IMR-90 (cell line): ENCODE measurements at regions not wholly inside any gene's neighbourhood (a gene's known extent, or its start where the extent isn't known, plus 50 kb on each side); places are given as distances from the start of the nearest gene placed in this dataset.

Experiments
- ATAC-seq: fragments of 200-7000 bp; cut with Tn5 transposase; 2 replicates; pipeline ENCODE4 v1.9.1; 2020; ENCODE audit warnings: low read depth, mild to moderate bottlenecking, moderate library complexity
- BruUV-seq: library from RNA; stranded (reverse); fragments of 400-500 nt; replicated peaks from 2 replicates; lab custom pipeline; 2021; lab: Mats Ljungman, UMichigan
- CTCF ChIA-PET: fragments of 300-600 bp; formaldehyde crosslinking; extraction: SDS; loops from one replicate; lab custom pipeline; 2021; ENCODE audit warnings: antibody characterized with exemption; lab: Yijun Ruan, JAX
- POLR2A ChIA-PET: fragments of 300-600 bp; sonication (Branson Sonifier 250); formaldehyde crosslinking; loops from one replicate; lab custom pipeline; 2022; ENCODE audit warnings: antibody characterized with exemption; ENCODE audit not compliant: unreplicated experiment; lab: Charles Lee
- DNase-seq: peaks from one replicate; pipeline ENCODE4 v3.0.0; 2013
- H2AFZ ChIP-seq: replicated peaks from 2 replicates; pipeline ENCODE3; 2013; ENCODE audit warnings: low read length, mild to moderate bottlenecking; ENCODE audit not compliant: poor library complexity
- H2AK5ac ChIP-seq: 2 replicates; pipeline ENCODE4 v1.6.1; 2013; ENCODE audit warnings: low read depth, low read length, inconsistent platforms
- H2AK9ac ChIP-seq: replicated peaks from 2 replicates; pipeline ENCODE3; 2013; ENCODE audit warnings: mild to moderate bottlenecking, low read depth, low read length, moderate library complexity; ENCODE audit not compliant: poor library complexity
- H2BK120ac ChIP-seq: 2 replicates; pipeline ENCODE4 v1.6.1; 2013; ENCODE audit warnings: low read depth, low read length, inconsistent platforms
- H2BK15ac ChIP-seq: 3 replicates; pipeline ENCODE4 v1.6.1; 2013; ENCODE audit warnings: low read depth, low read length, inconsistent platforms
- H2BK20ac ChIP-seq: 2 replicates; pipeline ENCODE4 v1.6.1; 2013; ENCODE audit warnings: low read depth, mild to moderate bottlenecking, inconsistent platforms, low read length, moderate library complexity
- H2BK5ac ChIP-seq: 2 replicates; pipeline ENCODE4 v1.6.1; 2013; ENCODE audit warnings: mild to moderate bottlenecking, low read depth, low read length, inconsistent platforms; ENCODE audit not compliant: poor library complexity, severe bottlenecking
- H3K14ac ChIP-seq: replicated peaks from 2 replicates; pipeline ENCODE4 v1.6.1; 2013; ENCODE audit warnings: low read depth, low read length, inconsistent platforms
- H3K18ac ChIP-seq: 2 replicates; pipeline ENCODE4 v1.6.1; 2013; ENCODE audit warnings: low read depth, low read length, control low read depth
- H3K23ac ChIP-seq: 2 replicates; pipeline ENCODE4 v1.6.1; 2013; ENCODE audit warnings: low read depth, low read length, inconsistent platforms
- H3K27ac ChIP-seq: 2 replicates; pipeline ENCODE4 v1.5.1; 2013; ENCODE audit warnings: mild to moderate bottlenecking, control low read depth, low read length; ENCODE audit not compliant: insufficient read depth
- H3K27me3 ChIP-seq: 2 replicates; pipeline ENCODE4 v1.6.1; 2013; ENCODE audit warnings: low read length; ENCODE audit not compliant: control insufficient read depth, insufficient read depth
- H3K36me3 ChIP-seq: 2 replicates; pipeline ENCODE4 v1.6.1; 2013; ENCODE audit warnings: low read length, mixed read lengths; ENCODE audit not compliant: control insufficient read depth, insufficient read depth
- H3K4ac ChIP-seq: 2 replicates; pipeline ENCODE4 v1.6.1; 2013; ENCODE audit warnings: low read depth, low read length, inconsistent platforms
- H3K4me1 ChIP-seq: 2 replicates; pipeline ENCODE4 v1.6.1; 2013; ENCODE audit warnings: low read length, mixed read lengths; ENCODE audit not compliant: control insufficient read depth, insufficient read depth
- H3K4me2 ChIP-seq: 2 replicates; pipeline ENCODE4 v1.6.1; 2013; ENCODE audit warnings: low read depth, mild to moderate bottlenecking, control low read depth, low read length, moderate library complexity
- H3K4me3 ChIP-seq: 2 replicates; pipeline ENCODE4 v1.5.1; 2013; ENCODE audit warnings: low read depth, mild to moderate bottlenecking, control low read depth, low read length, moderate library complexity; ENCODE audit not compliant: insufficient read depth
- H3K56ac ChIP-seq: 2 replicates; pipeline ENCODE4 v1.6.1; 2013; ENCODE audit warnings: low read length, inconsistent platforms; ENCODE audit not compliant: insufficient read depth; ENCODE audit errors: extremely low read depth
- H3K79me1 ChIP-seq, 2 experiments: 2 replicates each; pipeline ENCODE4 v1.6.1; 2013; ENCODE audit warnings: low read length in 2 of 2, inconsistent platforms in 1 of 2, low read depth in 1 of 2
- H3K9ac ChIP-seq: 2 replicates; pipeline ENCODE4 v1.6.1; 2013; ENCODE audit warnings: low read depth, low read length, control low read depth
- H3K9me1 ChIP-seq: 2 replicates; pipeline ENCODE4 v1.6.1; 2013; ENCODE audit warnings: low read length, inconsistent platforms; ENCODE audit not compliant: insufficient read depth
- H3K9me3 ChIP-seq: 2 replicates; pipeline ENCODE4 v1.6.1; 2013; ENCODE audit warnings: low read length; ENCODE audit not compliant: control insufficient read depth, insufficient read depth
- H4K20me1 ChIP-seq: 2 replicates; pipeline ENCODE4 v1.6.1; 2013; ENCODE audit warnings: low read length, inconsistent platforms; ENCODE audit not compliant: insufficient read depth
- H4K5ac ChIP-seq: 2 replicates; pipeline ENCODE4 v1.6.1; 2013; ENCODE audit warnings: mild to moderate bottlenecking, low read depth, low read length, control low read depth
- H4K8ac ChIP-seq, 2 experiments: 2 replicates each; pipeline ENCODE4 v1.6.1; 2013; ENCODE audit warnings: low read depth in 2 of 2, low read length in 2 of 2, control low read depth in 1 of 2, inconsistent platforms in 1 of 2
- H4K91ac ChIP-seq: 2 replicates; pipeline ENCODE4 v1.6.1; 2013; ENCODE audit warnings: low read depth, low read length, inconsistent platforms; ENCODE audit not compliant: insufficient read depth
- CEBPB ChIP-seq: IDR thresholded peaks from 2 replicates; pipeline ENCODE4 v1.6.1; 2012; ENCODE audit warnings: low read depth, low read length, improper control_type of control experiment
- CTCF ChIP-seq: conservative IDR thresholded peaks from 2 replicates; pipeline ENCODE4 v1.5.1; 2012; ENCODE audit warnings: mild to moderate bottlenecking, low read depth, low read length, improper control_type of control experiment
- RAD21 ChIP-seq: IDR thresholded peaks from 2 replicates; pipeline ENCODE4 v1.6.1; 2012; ENCODE audit warnings: low read length, improper control_type of control experiment
- SMC3 ChIP-seq: fragments of 150-350 bp; IDR thresholded peaks from 2 replicates; pipeline ENCODE4 v1.6.1; 2016; ENCODE audit warnings: low read depth, mild to moderate bottlenecking, antibody characterized with exemption, low read length, moderate library complexity
- WGBS, 2 experiments: methylation state at CpG; one replicate each; pipeline versions ENCODE4 v1.1.5 to v1.1.7; 2013; ENCODE audit warnings: missing lambda C conversion rate in 2 of 2; ENCODE audit not compliant: insufficient read length in 1 of 2; ENCODE audit errors: extremely low coverage in 2 of 2; 5-methylcytosine and 5-hydroxymethylcytosine counted together
- dilution Hi-C: fragments of 300-500 bp; cut with HindIII; formaldehyde crosslinking; loops from one replicate; pipeline ENCODE4 v1.14.3; 2018; ENCODE audit warnings: low sequenced_read_pairs; ENCODE audit not compliant: unreplicated experiment
- in situ Hi-C: fragments of 300-500 bp; cut with MboI; formaldehyde crosslinking; loops from 3 replicates; pipeline ENCODE4 v1.14.3; 2019; ENCODE audit warnings: low sequenced_read_pairs, inconsistent platforms, mixed read lengths
- intact Hi-C: fragments of 100-400 bp; cut with micrococcal nuclease; formaldehyde crosslinking; loops from 2 replicates; pipeline ENCODE4 v1.10.0; 2022

GRCh38 chr17:34420254-34420766 lies 57.3 kb upstream of the CCL1 start:
- no peak overlapping the region for H2AFZ ChIP-seq
- no peak overlapping the region for H3K9ac ChIP-seq
- no peak overlapping the region for H3K4ac ChIP-seq
- 8% methylated on average over 2 of the region's 6 CpGs; no CpG with 5 or more reads in 1 of the 2 experiments for WGBS, 2 experiments
- POLR2A ChIA-PET: no interaction called here
- in situ Hi-C loops (loop anchor here (5.0 to 25.0 kb wide), 3 partner anchors 222 to 1117 kb away; partner anchors contain the start of genes FNDC8 and SLFN12L), intact Hi-C loops (loop anchor here (1.0 to 5.0 kb wide), 5 partner anchors 218 to 1120 kb away; partner anchors contain the start of gene RAD51D), dilution Hi-C loops (no loop called here)
- H3K4me1 ChIP-seq: no peaks in the 10 kb centered on the region
- H3K4me3 ChIP-seq: no peak overlapping the region
- H2BK5ac ChIP-seq: no peak overlapping the region
- no peak overlapping the region for H3K4me2 ChIP-seq
- H2BK15ac ChIP-seq: no peak overlapping the region
- no peak overlapping the region for H2AK9ac ChIP-seq
- H3K18ac ChIP-seq: no peak overlapping the region
- BruUV-seq: no TSS peak
- H3K27ac ChIP-seq: no peak overlapping the region
- no peaks in the 10 kb centered on the region for H3K9me3 ChIP-seq
- H3K14ac ChIP-seq: no peak overlapping the region
- H3K79me1 ChIP-seq: no peaks in the 10 kb centered on the region
- no peaks in the 10 kb centered on the region for H3K9me1 ChIP-seq
- H3K27me3 ChIP-seq: peaks cover 27% of the 10 kb centered on the region
- no peak overlapping the region for H4K8ac ChIP-seq
- no peaks in the 10 kb centered on the region for H3K36me3 ChIP-seq
- H4K91ac ChIP-seq: no peak overlapping the region
- H2AK5ac ChIP-seq: no peak overlapping the region
- H4K20me1 ChIP-seq: no peaks in the 10 kb centered on the region
- H3K56ac ChIP-seq: no peak overlapping the region
- H3K23ac ChIP-seq: no peak overlapping the region
- TF ChIP-seq SMC3 (peak; percentile 68), CEBPB (no peak), RAD21 (peak; percentile 91), CTCF (peak; percentile 85)
- no peak overlapping the region for H2BK120ac ChIP-seq
- CTCF ChIA-PET: interaction anchor here (0.8 to 1.4 kb wide), 4 partner anchors 10 to 16 kb away, joined by 3 to 6 read pairs (median 4); no protein-coding TSS in a partner anchor
- peak; percentile 95 for ATAC-seq
- H2BK20ac ChIP-seq: no peak overlapping the region
- DNase-seq: peak; percentile 46
- no peak overlapping the region for H4K5ac ChIP-seq
